ENCODE measurements at regions not wholly inside any gene's neighbourhood (a gene's known extent, or its start where the extent isn't known, plus 50 kb on each side); places are given as distances from the start of the nearest gene placed in this dataset.

GRCh38 chr15:88398011-88398410, 69.2 kb downstream of the MRPL46 start:
- no peak for DNase-seq (ENCODE audit: low read depth)
- TF ChIP-seq CTCF (IDR thresholded peaks at IDR 0.05; ENCODE audit: insufficient read depth, low read depth, low read length, missing control alignments) = no peak

DNA sequence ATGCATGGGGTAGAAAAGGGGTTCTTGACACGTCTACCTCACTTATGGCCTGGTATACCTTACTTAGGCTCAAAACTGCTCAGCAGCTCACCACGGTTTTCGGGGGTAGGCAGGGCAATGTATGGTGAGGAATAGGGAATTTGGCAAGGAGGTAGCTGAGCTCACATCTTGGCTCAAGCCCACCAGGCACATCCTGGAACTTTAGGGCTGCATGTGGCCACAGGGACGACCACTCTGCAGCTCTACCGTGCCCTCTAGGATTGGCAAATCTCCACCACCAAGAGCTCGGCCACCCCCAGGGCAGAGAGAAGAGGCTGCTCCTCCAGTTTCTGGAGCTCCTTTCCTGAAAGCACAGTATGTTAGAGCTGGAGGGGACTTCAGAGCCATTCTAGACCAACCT, 69.7 kb downstream of the MRPL46 start:
- TF ChIP-seq CTCF (IDR thresholded peaks at IDR 0.05; ENCODE audit: insufficient read depth, low read depth, low read length, missing control alignments) = no peak

More at GRCh38 chr15:88398011-88398410, 69.2 kb downstream of the MRPL46 start:
- no peak overlapping the region for H3K4me3 ChIP-seq (ENCODE audit: low read depth, low read length)

DNA sequence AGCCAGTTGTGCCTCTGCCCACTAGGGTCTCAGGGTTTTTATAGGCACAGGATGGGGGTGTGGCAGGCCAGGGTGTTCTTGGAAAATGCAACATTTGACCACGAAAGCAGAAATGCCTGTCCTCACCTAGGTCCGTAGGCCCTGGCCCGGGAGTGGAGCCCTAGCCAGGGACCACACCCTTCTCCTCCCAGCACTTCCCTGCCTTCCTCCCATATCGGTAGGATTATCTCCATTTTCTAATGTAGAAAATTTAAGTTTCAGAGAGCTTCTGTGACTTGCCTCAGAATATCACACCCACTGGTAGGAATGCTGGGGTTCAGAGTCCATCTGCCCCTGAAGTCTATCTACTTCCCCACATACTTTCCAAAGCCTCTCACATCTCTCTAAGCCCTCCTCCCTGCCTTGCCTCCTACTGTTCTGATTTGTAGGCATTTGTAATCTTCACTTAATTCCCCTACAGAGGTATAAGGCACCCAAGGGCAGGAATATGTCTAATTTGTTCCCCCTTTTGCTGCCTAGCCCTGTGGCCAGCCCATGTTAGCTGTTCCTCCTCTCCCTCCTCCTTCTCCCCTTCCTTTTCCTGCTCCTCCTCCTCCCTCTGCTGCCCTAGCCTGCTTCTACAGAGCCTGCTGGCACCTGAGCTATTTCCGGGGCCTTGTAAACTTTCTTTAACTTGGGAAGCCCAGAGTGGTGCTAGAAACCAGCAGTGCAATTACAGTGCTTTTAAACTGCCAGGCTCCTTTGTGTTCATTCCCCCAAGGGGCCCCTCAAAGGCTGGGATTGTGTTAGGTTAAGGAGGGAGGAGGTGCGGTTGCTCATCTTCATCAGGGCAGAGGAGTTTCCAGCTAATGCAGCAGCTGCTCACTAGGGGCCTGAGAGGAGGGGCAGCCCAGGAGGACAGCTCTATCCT, 71.1 kb downstream of the MRPL46 start:
- TF ChIP-seq CTCF (IDR thresholded peaks at IDR 0.05; ENCODE audit: insufficient read depth, low read depth, low read length, missing control alignments) = no peak
- DNase-seq (ENCODE audit: low read depth) = no peak
- no peak overlapping the region for H3K4me3 ChIP-seq (ENCODE audit: low read depth, low read length)

More for the DNA sequence above, 69.7 kb downstream of the MRPL46 start:
- no peak for DNase-seq (ENCODE audit: low read depth)
- no peak overlapping the region for H3K4me3 ChIP-seq (ENCODE audit: low read depth, low read length)

DNA sequence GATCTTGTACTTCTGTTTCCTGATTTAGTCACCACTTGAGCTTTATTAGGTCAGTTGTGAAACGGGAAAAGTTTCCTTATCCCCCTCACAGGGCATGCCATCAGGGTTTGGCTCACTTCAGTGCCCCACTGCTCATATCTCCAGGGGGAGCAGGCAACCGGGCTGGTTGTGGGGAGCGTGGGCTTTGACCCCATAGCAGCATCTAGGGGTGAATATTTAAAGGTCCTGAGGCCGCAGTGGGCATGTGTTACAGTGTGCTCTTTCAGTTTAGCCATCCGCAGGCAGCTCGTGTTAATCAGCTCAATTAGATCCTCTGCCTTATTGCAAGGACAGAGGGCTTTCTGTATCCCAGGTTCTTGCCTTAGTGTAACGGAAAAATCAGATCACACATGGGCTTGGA, 71.9 kb downstream of the MRPL46 start:
- TF ChIP-seq CTCF (IDR thresholded peaks at IDR 0.05; ENCODE audit: insufficient read depth, low read depth, low read length, missing control alignments) = no peak
- H3K4me3 ChIP-seq (ENCODE audit: low read depth, low read length) = no peak overlapping the region
- DNase-seq (ENCODE audit: low read depth) = no peak

DNA sequence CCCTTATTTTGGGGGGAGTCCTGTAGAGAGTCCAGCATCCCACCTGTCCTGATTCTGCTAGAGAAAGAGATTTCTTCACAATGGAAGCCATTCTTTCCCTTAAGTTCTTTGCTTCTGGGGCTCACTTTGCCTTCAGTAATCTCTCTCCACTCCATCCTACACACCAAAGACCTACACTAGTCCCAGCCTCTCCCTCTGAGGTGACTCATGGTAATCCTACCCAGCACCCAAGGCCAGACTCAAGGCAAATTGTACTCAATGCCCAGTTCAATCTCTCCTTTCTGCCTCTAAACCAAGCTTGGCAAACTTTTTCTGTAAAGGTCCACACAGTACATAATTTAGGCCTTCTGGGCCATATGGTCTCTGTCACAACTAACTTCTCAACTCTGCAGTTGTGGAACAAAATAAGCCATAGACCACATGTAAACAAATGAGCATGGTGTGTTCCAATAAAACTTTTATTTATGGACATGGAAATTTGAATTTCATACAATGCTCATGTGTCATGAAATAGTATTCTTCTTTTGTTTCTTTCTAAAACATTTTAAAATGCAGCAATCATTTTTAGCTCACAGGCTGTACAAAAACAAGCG, 72.5 kb downstream of the MRPL46 start:
- H3K4me3 ChIP-seq (ENCODE audit: low read depth, low read length) = no peak overlapping the region
- DNase-seq (ENCODE audit: low read depth) = no peak
- no peak for TF ChIP-seq CTCF (IDR thresholded peaks at IDR 0.05; ENCODE audit: insufficient read depth, low read depth, low read length, missing control alignments)

GRCh38 chr15:88393719-88394519, 73.3 kb downstream of the MRPL46 start:
- no peak for DNase-seq (ENCODE audit: low read depth)
- H3K4me3 ChIP-seq (ENCODE audit: low read depth, low read length) = no peak overlapping the region
- no peak for TF ChIP-seq CTCF (IDR thresholded peaks at IDR 0.05; ENCODE audit: insufficient read depth, low read depth, low read length, missing control alignments)

All from GM12865 (cell line).